Vagina (tissue), 2 donors: ENCODE measurements at regions not wholly inside any gene's neighbourhood (a gene's known extent, or its start where the extent isn't known, plus 50 kb on each side); places are given as distances from the start of the nearest gene placed in this dataset.

ENCODE experiments used
- CTCF ChIP-seq, 3 experiments: fragments of 450-650 bp in 2 of 3; fragments of 200-600 bp in 1 of 3; sonication (generic) in 1 of 3; IDR thresholded peaks; one replicate each; pipeline ENCODE4 v1.5.1; 2017 to 2019; ENCODE audit warnings: antibody characterized with exemption in 3 of 3, mild to moderate bottlenecking in 2 of 3, moderate library complexity in 2 of 3
- POLR2A ChIP-seq, 2 donors: fragments of 450-650 bp; IDR thresholded peaks; one replicate each; pipeline ENCODE4 v1.6.1; 2017; ENCODE audit warnings: antibody characterized with exemption in 2 of 2, mild to moderate bottlenecking in 2 of 2, moderate library complexity in 2 of 2
- POLR2AphosphoS5 ChIP-seq, 2 donors: sonication (generic); formaldehyde crosslinking; IDR thresholded peaks; one replicate each; pipeline ENCODE4 v1.9.0; 2017; ENCODE audit warnings: antibody characterized with exemption in 2 of 2, mild to moderate bottlenecking in 2 of 2, low read depth in 1 of 2; ENCODE audit not compliant: insufficient read depth in 1 of 2

- no peak for TF ChIP-seq CTCF (IDR thresholded peaks at IDR 0.05)
- no peak for TF ChIP-seq POLR2AphosphoS5 (IDR thresholded peaks at IDR 0.05; ENCODE audit: insufficient read depth in 1 of 2, low read depth in 1 of 2)
- no peak for TF ChIP-seq POLR2A (IDR thresholded peaks at IDR 0.05)
Measured at GRCh38 chrX:1139185-1139500, 73.3 kb downstream of the CRLF2 start.
